ENCODE measurements at regions not wholly inside any gene's neighbourhood (a gene's known extent, or its start where the extent isn't known, plus 50 kb on each side); places are given as distances from the start of the nearest gene placed in this dataset.
A peak's percentile ranks its signal among the peaks of the same experiment; 100 is the strongest.
"Not testable (repeated sequence)": the region's sequence is repeated elsewhere in the genome, so short reads cannot be mapped to it uniquely, and the experiment has no call there.

DNA sequence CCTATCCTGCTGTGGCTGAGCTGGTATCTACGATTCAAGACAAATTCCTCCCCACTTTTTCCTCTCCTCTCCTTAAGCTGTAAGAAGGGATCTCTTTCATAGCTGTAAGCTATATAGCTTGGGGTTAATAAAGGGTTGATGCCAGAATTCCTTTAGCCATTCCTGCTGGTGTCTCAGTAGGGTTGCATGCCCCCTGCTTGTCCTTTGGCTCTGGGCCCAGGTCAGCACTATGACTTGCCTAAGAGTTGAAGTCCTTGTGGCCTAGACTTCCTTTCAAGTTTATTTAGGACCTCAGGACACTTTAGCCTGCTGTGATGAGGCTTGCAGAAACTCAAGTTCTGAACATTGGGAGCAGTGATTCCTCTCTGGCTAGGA, 270.0 kb downstream of the AMY1C start:
- DNase-seq (ENCODE audit: low read depth in 2 of 2): no peak

DNA sequence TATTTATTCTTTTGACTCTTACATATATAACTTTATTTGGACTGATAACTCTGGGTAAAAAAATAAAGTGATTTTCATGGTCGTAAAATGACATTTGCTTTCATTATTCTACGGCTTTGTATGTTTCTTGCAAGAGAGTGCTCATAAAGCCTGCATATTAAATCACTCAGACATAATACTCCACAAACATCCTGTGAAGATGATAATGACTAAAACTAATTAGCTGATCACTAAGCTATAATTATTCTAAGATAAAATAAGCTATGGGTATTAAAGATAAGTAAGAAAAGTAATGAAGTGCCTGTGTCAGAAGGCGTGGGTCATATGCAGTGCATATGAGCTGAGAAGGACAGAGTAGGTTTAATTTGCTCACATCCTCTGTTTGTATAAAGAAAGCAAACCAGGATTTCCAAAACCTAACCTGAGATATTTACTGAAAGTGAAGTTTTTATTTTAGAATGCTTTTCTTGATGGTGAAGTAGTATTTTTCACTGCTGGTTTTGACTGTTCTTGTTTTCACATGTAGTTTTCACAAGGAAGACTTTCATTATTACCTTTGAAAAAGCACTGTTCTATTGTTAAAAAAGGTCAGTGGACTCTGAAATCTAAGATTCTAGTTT, 278.8 kb downstream of the AMY1C start:
- no peak for DNase-seq (ENCODE audit: low read depth in 2 of 2)

DNA sequence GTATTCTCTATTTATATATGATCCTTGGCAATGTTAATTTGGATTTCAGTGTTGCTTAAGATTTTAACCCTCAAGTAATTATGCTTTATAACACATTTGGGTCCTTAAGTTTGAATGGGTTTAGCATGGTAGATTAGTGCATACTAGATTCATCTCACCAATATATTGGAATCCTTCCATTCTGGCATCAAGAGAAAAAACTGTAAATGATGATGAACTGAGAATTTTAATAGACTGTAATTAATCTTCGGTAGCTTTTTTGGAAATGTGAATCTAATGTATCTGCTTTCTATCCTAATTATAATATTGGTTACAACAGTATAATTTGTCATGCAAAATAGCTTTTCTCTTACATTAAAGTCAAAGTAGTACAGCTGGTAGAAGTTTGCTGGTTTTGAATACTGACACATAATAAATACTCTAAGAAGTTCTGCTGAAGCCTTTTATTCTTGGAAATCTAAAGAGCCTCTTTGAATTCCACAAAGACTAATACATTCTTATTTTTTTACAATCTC, 279.8 kb downstream of the AMY1C start:
- DNase-seq (ENCODE audit: low read depth in 2 of 2): no peak

DNA sequence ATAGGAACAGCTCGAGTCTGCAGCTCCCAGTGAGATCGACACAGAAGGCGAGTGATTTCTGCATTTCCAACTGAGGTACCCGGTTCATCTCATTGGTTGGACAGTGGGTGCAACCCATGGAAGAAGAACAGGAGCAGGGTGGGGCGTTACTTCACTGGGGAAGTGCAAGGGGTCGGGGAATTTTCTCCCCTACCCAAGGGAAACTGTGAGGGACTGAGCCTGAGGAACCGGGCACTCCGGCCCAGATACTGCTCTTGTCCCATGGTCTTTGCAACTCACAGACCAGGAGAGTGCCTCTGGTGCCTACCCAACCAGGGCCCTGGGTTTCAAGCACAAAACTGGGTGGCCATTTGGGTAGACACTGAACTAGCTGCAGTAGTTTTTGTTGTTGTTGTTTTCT, 307.1 kb downstream of the AMY1C start:
- DNase-seq (ENCODE audit: low read depth in 2 of 2): no peak

DNA sequence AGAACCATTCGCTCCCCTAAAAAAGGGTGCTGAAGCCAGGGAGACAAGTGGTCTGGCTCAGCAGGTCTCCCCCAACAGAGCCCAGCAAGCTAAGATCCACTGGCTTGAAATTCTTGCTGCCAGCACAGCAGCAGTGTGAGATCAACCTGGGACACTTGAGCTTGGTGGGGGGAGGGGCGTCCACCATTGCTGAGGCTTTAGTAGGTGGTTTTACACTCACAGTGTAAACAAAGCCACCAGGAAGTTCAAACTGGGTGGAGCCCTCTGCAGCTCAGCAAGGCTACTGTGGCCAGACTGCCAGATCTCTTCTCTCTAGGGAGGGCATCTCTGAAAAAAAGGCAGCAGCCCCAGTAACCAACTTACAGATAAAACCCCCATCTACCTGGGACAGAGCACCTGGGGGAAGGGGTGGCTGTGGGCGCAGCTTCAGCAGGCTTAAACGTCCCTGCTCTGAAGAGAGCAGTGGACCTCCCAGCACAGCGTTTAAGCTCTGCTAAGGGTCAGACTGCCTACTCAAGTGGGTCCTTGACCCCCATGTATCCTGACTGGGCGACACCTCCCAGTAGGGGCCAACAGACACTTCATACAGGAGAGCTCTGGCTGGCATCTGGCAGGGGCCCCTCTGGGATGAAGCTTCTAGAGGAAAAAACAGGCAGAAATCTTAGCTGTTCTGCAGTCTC, 307.7 kb downstream of the AMY1C start:
- DNase-seq (ENCODE audit: low read depth in 2 of 2): not testable (repeated sequence)

DNA sequence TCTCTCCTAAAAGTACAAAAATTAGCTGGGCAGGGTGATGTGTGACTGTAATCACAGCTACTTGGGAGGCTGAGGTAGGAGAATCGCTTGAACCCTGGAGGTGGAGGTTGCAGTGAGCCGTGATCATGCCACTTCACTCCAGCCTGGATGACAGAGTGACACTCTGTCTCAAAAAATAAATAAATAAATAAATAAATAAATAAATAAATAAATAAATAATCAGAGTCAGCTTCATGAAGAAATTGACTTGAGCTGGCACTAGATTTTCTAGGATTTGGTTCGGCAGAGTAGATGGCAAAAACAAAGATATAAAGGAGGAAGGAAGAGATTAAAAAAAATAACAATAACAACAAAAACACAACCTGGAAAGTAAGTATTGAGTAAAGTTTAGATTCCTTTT, 311.9 kb downstream of the AMY1C start:
- DNase-seq (ENCODE audit: low read depth in 2 of 2): not testable (repeated sequence)

DNA sequence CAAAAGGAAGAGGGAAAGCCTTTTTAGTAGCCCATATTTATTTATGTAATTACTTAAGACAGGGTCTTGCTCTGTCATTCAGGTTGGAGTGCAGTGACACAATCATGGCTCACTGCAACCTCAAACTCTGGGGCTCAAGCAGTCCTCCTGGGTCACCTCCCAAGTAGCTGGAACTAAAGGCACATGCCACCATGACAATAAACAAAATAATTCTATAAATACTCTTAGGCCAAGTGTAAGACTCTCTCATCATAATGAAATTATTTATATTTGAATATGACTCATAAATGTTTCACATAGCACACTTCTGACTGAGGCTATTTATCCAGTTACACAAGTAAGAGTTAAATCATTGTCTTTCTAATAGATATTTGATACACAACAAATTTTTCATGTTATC, 314.7 kb downstream of the AMY1C start:
- DNase-seq (ENCODE audit: low read depth in 2 of 2): no peak

DNA sequence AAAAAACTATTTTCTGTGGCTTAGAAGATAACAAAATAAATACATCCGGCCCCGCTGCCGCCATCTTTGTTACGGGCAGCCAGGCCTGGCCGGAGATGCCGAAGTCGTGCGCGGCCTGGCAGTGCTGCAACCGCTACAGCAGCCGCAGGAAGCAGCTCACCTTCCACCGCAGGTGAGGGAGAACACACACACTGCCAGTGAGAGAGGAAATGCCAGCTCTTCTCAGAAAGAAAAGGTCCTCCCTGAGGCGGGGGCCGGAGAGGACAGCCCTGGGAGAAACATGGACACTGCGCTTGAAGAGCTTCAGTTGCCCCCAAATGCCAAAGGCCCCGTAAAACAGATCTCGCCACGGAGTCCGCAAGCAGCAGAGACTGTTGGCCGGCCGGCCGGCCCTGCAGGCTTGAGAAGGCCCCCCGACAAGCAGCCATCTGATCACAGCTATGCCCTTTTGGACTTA, 323.2 kb downstream of the AMY1C start:
- peak in 1 of 2 donors; percentile 36 for DNase-seq (ENCODE audit: low read depth in 2 of 2)

DNA sequence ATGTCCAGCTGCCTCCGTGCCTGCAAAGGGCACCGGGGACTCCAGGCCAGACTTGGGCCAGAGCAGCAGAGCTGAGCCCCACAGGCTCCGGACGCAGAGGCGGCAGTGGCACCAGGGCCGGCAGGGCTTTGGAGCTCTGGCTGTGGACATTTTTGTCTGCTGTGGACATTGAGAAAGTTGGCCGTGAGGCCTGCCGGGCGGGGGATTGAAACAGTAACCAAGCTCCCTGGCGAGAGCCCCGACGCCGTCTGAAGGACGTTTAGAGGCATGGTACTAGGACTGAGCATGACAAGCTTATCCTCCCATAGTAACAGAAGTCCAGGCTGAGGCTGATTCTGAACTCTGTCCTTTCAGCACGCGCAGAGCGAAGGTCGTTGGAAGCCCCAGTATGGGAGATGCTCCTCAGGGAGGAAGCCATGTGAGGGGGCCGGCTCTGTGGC, 323.8 kb downstream of the AMY1C start:
- DNase-seq (ENCODE audit: low read depth in 2 of 2): peak in 1 of 2 donors; percentile 4

DNA sequence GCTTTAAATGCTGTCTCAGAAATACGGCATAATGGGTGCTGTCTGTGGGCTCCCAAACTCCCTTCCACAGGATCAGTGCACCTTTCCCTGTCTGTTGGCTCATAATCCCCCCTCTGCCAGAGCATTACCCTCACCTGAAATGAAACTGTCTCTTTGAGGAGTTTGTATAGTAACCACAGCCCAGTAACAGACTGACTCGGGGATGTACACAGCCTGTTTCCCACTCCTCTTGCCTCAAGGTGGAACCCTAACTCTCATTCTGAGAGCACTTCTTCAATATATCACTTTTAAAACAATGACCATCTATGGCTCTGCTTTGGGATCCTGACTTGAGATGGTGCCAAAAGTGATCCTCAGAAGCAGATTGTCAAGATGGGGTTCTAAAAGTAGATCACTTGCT, 332.5 kb downstream of the AMY1C start:
- no peak for DNase-seq (ENCODE audit: low read depth in 2 of 2)

DNA sequence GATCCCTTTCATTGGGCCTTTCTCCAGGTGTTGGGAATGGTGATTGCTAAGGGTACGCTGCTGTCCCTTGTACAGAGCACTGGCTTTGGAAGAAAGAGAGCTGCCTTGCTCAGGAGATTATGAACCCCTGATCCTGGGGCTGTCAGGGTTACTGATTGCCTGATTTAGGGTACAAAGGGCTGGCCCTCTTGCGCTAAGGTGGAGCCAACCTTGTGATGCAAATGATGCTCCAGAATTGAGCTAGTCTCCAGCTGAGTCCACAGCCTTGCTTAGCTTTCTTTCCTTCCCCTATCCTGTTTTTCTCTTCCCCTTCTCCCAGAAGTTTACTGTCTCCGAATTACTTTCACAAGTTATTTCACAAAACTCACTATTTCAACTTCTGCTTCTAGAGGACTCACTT, 334.7 kb downstream of the AMY1C start:
- DNase-seq (ENCODE audit: low read depth in 2 of 2): no peak

DNA sequence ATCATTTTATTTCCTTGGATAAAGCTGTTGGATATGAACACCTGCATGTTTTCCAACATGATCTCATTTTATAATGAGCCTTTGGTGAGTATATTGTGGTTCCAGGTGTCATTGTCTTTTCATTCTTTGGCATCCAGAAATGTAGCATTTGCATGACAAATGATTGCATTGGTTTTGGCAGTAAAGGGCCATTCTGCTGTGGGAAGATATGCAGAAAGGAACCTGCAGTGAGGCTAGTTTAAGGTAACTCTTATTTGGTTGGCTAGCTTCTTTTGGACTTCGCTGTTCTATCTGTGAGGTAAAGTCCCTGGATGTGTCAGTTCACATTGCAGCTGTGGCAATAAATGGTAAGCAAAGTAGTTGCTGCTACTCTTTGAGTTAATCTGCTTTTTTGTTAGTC, 343.0 kb downstream of the AMY1C start:
- DNase-seq (ENCODE audit: low read depth in 2 of 2): no peak

DNA sequence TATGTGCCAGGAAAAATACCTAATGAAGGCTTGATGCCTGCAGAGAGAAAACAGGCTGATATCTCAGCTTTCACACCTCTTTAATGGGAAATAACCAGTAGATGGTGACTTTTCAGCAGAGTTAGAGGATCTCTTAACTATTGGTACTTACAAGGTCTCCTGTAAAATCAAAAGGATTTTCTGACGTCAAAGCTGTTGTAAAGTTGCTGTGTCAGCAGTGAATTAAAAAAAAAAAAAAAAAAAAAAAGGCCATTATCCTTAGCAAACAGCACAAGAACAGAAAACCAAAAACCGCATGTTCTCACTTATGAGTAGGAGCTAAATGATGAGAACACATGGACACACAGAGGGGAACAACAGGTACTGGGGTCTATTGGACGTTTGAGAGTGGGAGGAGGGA, 349.1 kb downstream of the AMY1C start:
- DNase-seq (ENCODE audit: low read depth in 2 of 2): no peak

DNA sequence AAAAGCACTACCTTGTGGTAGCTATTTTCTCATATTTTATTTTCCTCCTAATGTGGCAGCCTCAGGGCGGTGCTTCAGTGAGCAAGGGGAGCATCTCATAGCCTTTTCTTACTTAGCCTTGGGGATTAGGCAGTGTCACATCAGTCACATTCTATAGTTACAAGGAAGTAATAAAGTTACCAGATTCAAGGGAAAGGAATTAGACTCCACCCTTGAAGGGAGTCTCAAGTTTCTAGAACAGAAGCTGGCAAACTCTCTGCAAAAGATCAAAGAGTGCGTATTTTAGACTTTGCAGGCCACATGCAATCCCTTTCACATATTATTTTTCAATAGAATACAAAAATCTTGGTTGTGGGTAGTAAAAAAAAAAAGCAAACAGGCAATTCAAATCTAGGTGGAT, 350.4 kb downstream of the AMY1C start:
- no peak for DNase-seq (ENCODE audit: low read depth in 2 of 2)

DNA sequence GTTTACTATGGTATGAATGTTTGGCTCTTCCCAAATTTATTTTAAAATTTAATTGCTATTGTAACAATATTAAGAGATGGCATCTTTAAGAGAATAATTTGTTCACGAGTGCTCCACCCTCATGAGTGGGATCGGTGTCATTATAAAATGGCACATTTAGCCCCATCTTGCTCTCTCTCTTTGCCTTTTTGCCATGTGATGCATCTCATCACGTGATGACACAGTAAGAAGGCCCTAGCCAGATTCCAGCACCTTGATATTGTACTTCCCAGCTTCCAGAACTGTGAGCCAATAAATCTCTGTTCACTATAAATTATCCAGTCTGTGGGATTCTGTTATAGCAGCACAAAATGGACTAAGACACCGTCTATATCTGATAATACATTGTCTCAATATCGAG, 355.8 kb downstream of the AMY1C start:
- DNase-seq (ENCODE audit: low read depth in 2 of 2): no peak

DNA sequence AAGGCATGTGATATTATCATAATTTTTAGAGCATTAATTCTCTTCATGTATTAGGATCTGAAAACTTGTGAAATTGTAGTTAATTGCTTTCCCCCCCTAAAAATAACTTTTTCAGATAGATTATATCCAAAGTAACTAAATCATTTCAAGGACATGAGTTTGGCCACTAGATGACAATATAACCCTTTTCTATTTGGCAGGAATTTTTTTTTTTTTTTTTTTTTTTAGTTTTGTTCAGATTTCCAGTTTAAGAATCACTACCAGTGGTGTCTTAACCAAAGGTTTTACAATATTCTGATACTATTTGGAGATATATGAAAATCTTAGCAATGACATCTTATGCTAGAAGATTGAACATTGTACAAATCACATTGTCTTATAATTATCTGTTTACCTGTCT, 370.8 kb downstream of the AMY1C start:
- DNase-seq (ENCODE audit: low read depth in 2 of 2): no peak

DNA sequence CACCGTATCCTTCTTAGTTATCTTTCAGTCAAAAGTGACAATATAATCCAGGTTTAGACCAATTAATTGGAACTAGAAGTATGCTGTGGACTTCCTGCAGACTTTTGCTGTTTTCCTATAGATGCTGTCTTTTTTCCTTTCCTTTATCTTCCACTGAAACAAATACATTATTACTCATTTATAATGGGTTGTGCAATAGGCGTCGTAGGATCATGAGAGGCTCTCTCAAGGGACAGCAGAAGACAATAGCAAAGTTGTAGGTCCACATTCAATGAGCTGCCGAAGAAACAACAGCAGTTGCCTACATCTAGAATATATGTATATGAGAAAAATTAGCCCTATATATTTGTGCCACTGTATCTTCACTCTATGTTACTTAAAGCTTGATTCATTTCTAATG, 371.6 kb downstream of the AMY1C start:
- DNase-seq (ENCODE audit: low read depth in 2 of 2): no peak

DNA sequence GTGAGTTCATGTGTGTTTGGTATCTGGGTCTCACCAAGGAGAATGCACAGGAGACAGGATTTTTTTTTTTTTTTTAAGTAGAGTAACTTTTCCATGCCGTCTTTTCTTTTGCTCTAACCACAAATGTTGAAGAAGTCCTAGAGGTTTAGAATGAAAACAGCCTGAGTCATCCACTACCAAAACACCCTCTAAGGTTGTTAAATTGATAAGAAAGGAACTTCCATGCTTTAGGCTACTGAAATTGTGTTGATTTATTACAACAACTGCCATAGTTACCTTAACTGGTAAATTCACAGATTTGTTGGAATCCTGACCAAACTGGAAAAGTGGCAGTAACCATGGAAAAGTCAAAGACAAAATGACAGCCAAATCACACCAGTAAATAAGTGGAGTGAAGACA, 375.6 kb downstream of the AMY1C start:
- no peak for DNase-seq (ENCODE audit: low read depth in 2 of 2)

DNA sequence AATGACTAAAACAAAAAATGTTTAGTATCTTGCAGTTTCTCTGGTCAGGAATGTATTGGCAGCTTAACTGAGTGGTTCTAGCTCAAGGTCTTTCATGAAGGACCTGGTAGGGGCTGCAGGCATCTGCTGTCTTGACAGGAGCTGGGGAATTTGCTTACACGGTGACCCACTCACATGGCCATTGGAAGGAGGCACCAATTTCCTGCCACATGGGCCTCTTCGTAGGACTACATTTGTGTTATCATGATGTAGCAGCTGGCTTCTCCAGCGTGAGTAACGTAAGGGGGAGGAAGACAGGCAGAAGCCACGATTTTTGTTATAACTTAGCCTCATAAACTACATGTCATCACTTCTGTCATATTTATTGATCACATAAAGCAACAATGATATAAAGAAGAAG, 376.3 kb downstream of the AMY1C start:
- DNase-seq (ENCODE audit: low read depth in 2 of 2): no peak

DNA sequence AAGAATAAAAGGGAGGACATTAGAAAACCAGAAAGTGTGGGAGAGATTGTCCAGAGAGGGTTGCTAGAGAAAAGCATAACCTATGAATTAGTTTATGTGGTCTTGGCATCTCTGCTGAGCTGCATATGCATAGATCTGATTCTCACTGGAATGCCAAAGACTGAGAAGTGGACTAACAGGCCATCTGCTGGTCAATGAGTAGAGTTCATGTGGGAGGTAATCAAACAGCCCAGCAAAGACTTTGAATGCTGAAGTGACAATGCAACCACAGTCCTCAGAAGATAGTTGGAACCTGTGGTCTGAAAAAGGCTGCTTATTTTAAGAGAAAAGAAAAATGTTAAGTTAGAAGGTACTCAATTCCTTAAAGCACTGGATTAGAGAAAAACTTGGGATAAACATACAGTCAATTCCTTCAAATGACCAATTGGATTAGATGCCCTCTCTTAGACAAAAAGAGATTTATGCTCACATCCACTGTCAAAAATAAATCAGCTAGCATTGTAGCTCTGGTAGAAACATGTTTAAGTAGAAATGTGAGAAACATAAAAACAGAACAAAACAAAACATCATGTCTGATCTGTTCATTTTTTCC, 382.8 kb downstream of the AMY1C start:
- DNase-seq (ENCODE audit: low read depth in 2 of 2): peak in 1 of 2 donors; percentile 1

DNA sequence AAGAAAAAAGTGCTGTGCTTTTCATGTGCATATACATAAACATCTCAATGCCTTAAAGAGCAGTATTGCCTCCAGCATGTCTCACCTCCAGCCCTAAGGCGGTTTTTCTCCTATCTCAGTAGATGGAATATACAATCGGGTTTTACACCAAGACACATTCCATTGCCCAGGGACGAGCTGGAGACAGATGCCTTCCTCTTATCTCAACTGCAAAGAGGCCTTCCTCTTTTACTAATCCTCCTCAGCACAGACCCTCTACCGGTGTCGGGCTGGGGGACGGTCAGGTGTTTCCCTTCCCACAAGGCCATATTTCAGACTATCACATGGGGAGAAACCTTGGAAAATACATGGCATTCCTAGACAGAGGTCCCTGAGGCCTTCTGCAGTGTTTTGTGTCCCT, 385.3 kb downstream of the AMY1C start:
- not testable (repeated sequence) for DNase-seq (ENCODE audit: low read depth in 2 of 2)

DNA sequence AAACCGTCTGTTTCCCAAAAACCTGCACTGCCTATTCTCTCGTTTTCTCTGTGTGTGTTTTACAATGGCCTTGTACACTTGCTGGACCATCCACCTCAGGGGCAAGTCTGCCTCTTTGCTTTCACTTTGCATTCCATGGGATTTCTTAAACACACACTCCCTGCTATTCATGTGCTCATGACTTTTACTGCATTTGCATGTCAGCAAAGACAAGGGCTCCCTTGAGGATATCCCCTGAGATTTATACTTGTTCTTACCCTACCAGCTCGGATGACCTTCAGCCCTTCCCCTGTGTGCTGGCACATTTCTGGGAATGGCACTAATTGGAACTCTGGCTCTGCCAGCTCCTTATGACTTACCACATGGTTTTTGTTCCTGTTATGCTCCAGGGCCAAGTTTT, 386.9 kb downstream of the AMY1C start:
- no peak for DNase-seq (ENCODE audit: low read depth in 2 of 2)

DNA sequence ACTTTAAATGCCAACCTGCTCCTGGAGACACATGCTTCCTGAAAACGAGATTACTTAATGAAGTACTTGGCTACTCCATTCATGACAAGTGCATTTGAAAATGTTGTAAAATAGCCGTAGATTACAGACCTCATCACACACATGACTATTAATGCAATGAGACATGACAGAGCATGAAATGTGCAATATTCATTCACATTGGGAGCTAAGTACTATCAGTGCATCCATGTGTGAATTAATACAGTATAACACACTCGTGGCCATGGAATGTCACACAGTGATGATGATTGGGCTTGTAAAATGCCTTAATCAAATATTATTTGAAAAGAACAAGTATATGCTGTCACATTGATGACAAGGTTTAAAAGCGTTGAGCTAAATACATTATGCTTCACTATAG, 407.0 kb downstream of the AMY1C start:
- no peak for DNase-seq (ENCODE audit: low read depth in 2 of 2)
